KMS-11 (cell line): ENCODE measurements at regions not wholly inside any gene's neighbourhood (a gene's known extent, or its start where the extent isn't known, plus 50 kb on each side); places are given as distances from the start of the nearest gene placed in this dataset.
A peak's percentile ranks its signal among the peaks of the same experiment; 100 is the strongest.

Source experiments
- H2AFZ ChIP-seq: fragments of 200-600 bp; sonication (generic); 2 replicates; pipeline ENCODE4 v1.6.1; 2016; ENCODE audit warnings: antibody characterized with exemption, mixed run types, low read depth
- H3K27ac ChIP-seq: fragments of 200-600 bp; sonication (generic); 2 replicates; pipeline ENCODE4 v1.6.1; 2016; ENCODE audit warnings: mild to moderate bottlenecking, mixed run types
- H3K27me3 ChIP-seq: fragments of 200-600 bp; sonication (generic); 2 replicates; pipeline ENCODE4 v1.6.1; 2017; ENCODE audit warnings: mild to moderate bottlenecking, low read depth, mixed run types, moderate library complexity; ENCODE audit not compliant: insufficient read depth
- H3K36me3 ChIP-seq: fragments of 200-600 bp; sonication (generic); 2 replicates; pipeline ENCODE4 v1.6.1; 2017; ENCODE audit warnings: mild to moderate bottlenecking, mixed run types; ENCODE audit not compliant: insufficient read depth
- H3K4me1 ChIP-seq: fragments of 200-600 bp; sonication (generic); 2 replicates; pipeline ENCODE4 v1.6.1; 2016; ENCODE audit warnings: mild to moderate bottlenecking, low read depth, mixed run types; ENCODE audit not compliant: poor library complexity, severe bottlenecking
- H3K4me2 ChIP-seq: fragments of 200-600 bp; sonication (generic); 2 replicates; pipeline ENCODE4 v1.7.0; 2016; ENCODE audit warnings: mild to moderate bottlenecking, mixed run types
- H3K4me3 ChIP-seq: fragments of 200-600 bp; sonication (generic); IDR thresholded peaks from 2 replicates; pipeline ENCODE4 v1.6.1; 2017; ENCODE audit warnings: low read depth, low read length, mixed read lengths; ENCODE audit not compliant: insufficient read depth
- H3K79me2 ChIP-seq: fragments of 200-600 bp; sonication (generic); 2 replicates; pipeline ENCODE4 v1.6.1; 2016; ENCODE audit warnings: low read depth, mixed run types; ENCODE audit not compliant: insufficient read depth
- H3K9ac ChIP-seq: fragments of 200-600 bp; sonication (generic); 2 replicates; pipeline ENCODE4 v1.6.1; 2016; ENCODE audit warnings: mild to moderate bottlenecking, mixed run types
- H4K20me1 ChIP-seq: fragments of 200-600 bp; sonication (generic); 2 replicates; pipeline ENCODE4 v1.6.1; 2016; ENCODE audit warnings: mild to moderate bottlenecking, mixed run types; ENCODE audit not compliant: insufficient read depth
- TF ChIP-seq, protein P1 (sequence below): fragments of 200-600 bp; sonication (generic); conservative IDR thresholded peaks from 2 replicates; pipeline ENCODE4 v1.6.1; 2017; ENCODE audit warnings: low read depth, mild to moderate bottlenecking, antibody characterized with exemption, low read length, moderate library complexity, mixed read lengths

DNA sequence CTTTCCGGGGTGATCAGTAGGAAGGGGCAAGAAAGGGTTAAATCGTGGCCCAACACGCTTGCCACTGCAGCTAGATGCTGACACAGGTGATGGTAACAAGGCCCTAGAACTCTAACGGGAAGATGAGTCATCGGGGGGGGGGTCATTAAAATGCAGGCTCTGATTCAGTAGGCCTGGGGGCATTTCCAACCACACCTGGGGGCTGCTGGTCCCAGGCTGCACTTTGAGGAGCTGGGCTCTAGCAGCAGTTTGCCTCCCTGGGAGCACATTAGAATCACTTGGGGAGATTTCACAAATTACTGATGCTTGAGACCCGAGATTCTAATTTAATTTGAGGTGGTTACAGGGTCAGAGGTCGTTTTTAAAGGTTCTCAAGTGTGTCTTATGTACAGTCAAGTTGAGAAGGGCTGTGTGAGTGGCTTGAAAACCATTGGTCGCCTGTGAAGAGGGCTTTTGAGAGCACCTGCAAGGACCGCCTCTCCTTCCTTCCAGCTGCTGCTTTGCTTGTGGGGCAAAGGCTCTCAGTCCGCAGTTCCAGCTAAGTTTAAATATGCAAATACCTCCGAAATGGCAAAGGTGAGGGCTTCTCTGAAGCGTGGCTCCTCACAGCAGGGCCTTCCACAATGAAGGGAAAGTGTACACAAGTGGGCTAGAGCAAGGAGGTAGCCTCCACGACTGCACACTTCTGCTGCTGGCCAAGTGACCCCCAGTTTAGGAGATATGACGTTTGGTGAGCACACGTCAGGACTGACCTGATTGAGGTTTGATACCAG lies 84.2 kb upstream of the KCNK12 start:
- Histone ChIP-seq H3K27ac (no peak overlapping the region), H3K27me3 (no peaks in the 10 kb centered on the region), H3K4me1 (no peaks in the 10 kb centered on the region), H3K79me2 (no peaks in the 10 kb centered on the region), H3K4me3 (no peak overlapping the region), H4K20me1 (no peaks in the 10 kb centered on the region), H3K4me2 (no peak overlapping the region), H2AFZ (no peak overlapping the region), H3K36me3 (no peaks in the 10 kb centered on the region), H3K9ac (no peak overlapping the region)
- TF ChIP-seq, protein P1, sequence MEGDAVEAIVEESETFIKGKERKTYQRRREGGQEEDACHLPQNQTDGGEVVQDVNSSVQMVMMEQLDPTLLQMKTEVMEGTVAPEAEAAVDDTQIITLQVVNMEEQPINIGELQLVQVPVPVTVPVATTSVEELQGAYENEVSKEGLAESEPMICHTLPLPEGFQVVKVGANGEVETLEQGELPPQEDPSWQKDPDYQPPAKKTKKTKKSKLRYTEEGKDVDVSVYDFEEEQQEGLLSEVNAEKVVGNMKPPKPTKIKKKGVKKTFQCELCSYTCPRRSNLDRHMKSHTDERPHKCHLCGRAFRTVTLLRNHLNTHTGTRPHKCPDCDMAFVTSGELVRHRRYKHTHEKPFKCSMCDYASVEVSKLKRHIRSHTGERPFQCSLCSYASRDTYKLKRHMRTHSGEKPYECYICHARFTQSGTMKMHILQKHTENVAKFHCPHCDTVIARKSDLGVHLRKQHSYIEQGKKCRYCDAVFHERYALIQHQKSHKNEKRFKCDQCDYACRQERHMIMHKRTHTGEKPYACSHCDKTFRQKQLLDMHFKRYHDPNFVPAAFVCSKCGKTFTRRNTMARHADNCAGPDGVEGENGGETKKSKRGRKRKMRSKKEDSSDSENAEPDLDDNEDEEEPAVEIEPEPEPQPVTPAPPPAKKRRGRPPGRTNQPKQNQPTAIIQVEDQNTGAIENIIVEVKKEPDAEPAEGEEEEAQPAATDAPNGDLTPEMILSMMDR = no peak

DNA sequence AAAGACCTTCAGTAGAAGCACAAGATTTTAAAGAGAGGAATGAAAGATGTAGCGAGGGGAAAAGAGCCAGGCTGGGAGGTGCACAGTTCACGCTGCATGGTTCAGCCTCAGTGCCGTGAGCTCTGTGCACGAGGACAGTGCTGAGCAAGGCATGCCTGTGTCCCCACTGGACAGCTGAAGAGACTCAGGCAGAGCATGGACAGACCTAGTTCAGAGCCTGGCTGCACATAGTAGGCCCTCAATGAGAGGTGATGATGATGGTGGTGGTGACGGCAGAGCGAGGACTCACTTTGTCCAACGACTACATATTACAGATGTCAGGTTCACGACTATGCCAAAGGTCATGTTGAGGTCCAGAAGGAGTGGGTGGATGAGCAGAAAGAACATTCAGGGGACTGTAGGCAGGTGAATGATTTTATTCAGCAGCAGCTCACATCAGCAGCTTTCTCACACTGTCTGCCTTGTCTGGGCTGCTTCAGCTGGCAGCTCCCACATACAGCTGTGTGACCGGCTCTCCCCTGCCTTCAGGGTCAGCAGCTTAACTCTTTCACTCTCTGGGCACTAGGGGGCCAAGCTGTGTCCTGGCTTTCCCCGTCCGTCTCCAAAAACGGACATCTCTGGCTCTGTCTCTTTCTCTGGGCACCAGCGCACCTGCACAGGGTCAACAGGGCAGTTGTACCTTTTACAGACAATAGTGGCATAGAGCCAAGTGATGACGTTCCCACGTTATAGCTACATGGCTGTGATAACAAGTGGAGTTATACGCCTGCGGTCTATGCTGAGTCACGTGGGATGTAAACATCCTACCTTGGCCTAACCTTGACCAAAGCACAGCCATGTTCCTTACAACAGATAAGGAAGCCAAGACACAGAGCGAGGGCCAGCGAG lies 83.4 kb upstream of the KCNK12 start:
- Histone ChIP-seq H3K4me3 (no peak overlapping the region), H3K4me2 (no peak overlapping the region), H3K27ac (no peak overlapping the region), H3K4me1 (no peaks in the 10 kb centered on the region), H3K27me3 (no peaks in the 10 kb centered on the region), H3K79me2 (no peaks in the 10 kb centered on the region), H3K9ac (no peak overlapping the region), H2AFZ (no peak overlapping the region), H3K36me3 (no peaks in the 10 kb centered on the region), H4K20me1 (no peaks in the 10 kb centered on the region)
- TF ChIP-seq, protein P1 = 0 out of 2 replicates have a peak, but pooled peaks have one; percentile 18

DNA sequence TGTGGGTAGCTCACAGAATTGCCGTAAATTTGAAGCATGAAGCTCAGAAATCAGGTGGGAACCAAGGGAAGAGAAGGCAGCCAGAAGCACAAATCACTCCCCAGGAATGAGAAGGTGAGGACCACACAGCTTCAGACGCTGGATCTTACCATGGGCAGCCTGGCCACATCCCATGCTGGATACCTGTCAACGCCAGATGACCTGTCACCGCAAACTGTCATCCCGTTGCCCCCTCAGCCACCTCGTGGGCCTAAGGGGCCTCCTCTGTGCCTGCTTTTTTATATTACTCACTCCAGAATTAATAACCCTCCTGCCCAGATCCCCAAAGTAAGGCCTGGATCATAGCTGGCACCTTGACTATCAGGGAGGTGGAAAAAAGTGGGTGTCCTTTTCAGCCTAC lies 82.3 kb upstream of the KCNK12 start:
- Histone ChIP-seq H3K9ac (no peak overlapping the region), H3K27me3 (no peaks in the 10 kb centered on the region), H3K36me3 (no peaks in the 10 kb centered on the region), H3K79me2 (no peaks in the 10 kb centered on the region), H4K20me1 (no peaks in the 10 kb centered on the region), H3K4me2 (no peak overlapping the region), H3K4me1 (no peaks in the 10 kb centered on the region), H3K27ac (no peak overlapping the region), H2AFZ (no peak overlapping the region), H3K4me3 (no peak overlapping the region)
- TF ChIP-seq, protein P1 = no peak

DNA sequence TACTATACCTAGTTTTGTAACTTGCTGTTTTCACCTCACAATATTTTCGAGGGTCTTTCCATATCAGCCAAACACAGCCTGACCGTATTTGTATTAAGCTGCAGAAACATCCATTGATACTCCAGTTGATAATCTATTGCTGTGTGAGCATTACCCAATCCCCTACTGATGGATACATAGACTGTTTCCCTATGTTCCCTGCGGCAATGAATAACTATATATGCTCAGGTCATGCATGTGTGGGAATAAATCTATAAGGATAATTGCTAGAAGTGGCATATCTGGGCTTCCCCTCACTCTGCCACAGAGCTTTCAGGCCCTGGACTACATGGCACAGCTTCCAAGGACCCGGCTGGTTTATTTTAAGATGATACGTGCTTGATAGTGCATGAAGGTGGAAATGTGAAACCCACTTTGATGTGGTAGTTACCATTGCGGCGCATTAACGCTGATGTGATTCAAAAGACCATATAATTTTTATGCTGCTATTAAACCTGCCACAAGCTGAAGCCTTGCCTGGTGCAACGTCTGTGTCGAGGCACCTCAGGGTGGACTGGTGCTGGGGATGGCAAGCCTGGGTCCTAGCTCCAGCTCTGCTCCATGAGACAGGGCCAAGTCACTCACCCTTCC lies 81.4 kb upstream of the KCNK12 start:
- Histone ChIP-seq H3K27me3 (no peaks in the 10 kb centered on the region), H4K20me1 (no peaks in the 10 kb centered on the region), H3K4me3 (no peak overlapping the region), H3K36me3 (no peaks in the 10 kb centered on the region), H3K79me2 (no peaks in the 10 kb centered on the region), H3K27ac (no peak overlapping the region), H3K4me1 (no peaks in the 10 kb centered on the region), H2AFZ (no peak overlapping the region), H3K4me2 (no peak overlapping the region), H3K9ac (no peak overlapping the region)
- TF ChIP-seq, protein P1 = no peak
